Colonic mucosa (tissue), 4 donors: ENCODE measurements at regions not wholly inside any gene's neighbourhood (a gene's known extent, or its start where the extent isn't known, plus 50 kb on each side); places are given as distances from the start of the nearest gene placed in this dataset.

Experiments used
- DNase-seq: peaks from one replicate; pipeline ENCODE4 v3.0.0-alpha.2; 2020
- H3K27ac ChIP-seq: fragments of 200-600 bp; one replicate; pipeline ENCODE4 v1.8.0; 2021
- H3K27me3 ChIP-seq: fragments of 200-600 bp; one replicate; pipeline ENCODE4 v1.8.0; 2021
- H3K36me3 ChIP-seq: fragments of 200-600 bp; one replicate; pipeline ENCODE4 v1.8.0; 2021
- H3K4me1 ChIP-seq: fragments of 200-600 bp; one replicate; pipeline ENCODE4 v1.8.0; 2021; ENCODE audit warnings: mild to moderate bottlenecking
- H3K4me3 ChIP-seq: fragments of 200-600 bp; one replicate; pipeline ENCODE4 v1.8.0; 2021
- H3K9ac ChIP-seq, 2 donors: one replicate each; pipeline ENCODE4 v1.7.0; 2013; ENCODE audit warnings: control low read depth in 2 of 2, low read depth in 2 of 2, low read length in 2 of 2
- H3K9me3 ChIP-seq: fragments of 200-600 bp; one replicate; pipeline ENCODE4 v1.8.0; 2021
- intact Hi-C: fragments of 100-400 bp; cut with DNase I; formaldehyde crosslinking; loops from one replicate; pipeline ENCODE4 v1.14.1; 2022
- TF ChIP-seq, protein P1 (sequence below): fragments of 200-600 bp; IDR thresholded peaks from one replicate; pipeline ENCODE4 v1.8.0; 2022; ENCODE audit warnings: antibody characterized with exemption, mild to moderate bottlenecking
- donor health status: healthy.
- donor health status: DM: no; HTN: no; CAD: no.
- donor health status: DM: no; HTN: no; CAD: no.

- Histone ChIP-seq H3K4me1 (peaks cover 5% of the 10 kb centered on the region), H3K9ac (no peak overlapping the region), H3K9me3 (no peaks in the 10 kb centered on the region), H3K27ac (no peak overlapping the region), H3K4me3 (no peak overlapping the region), H3K36me3 (no peaks in the 10 kb centered on the region), H3K27me3 (no peaks in the 10 kb centered on the region)
- TF ChIP-seq, protein P1, sequence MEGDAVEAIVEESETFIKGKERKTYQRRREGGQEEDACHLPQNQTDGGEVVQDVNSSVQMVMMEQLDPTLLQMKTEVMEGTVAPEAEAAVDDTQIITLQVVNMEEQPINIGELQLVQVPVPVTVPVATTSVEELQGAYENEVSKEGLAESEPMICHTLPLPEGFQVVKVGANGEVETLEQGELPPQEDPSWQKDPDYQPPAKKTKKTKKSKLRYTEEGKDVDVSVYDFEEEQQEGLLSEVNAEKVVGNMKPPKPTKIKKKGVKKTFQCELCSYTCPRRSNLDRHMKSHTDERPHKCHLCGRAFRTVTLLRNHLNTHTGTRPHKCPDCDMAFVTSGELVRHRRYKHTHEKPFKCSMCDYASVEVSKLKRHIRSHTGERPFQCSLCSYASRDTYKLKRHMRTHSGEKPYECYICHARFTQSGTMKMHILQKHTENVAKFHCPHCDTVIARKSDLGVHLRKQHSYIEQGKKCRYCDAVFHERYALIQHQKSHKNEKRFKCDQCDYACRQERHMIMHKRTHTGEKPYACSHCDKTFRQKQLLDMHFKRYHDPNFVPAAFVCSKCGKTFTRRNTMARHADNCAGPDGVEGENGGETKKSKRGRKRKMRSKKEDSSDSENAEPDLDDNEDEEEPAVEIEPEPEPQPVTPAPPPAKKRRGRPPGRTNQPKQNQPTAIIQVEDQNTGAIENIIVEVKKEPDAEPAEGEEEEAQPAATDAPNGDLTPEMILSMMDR = no peak
- intact Hi-C loops = no loop called here
- no peak for DNase-seq
Measured at GRCh38 chr20:11216451-11217314, 542.9 kb upstream of the JAG1 start.

GRCh38 chr20:11217326-11218172 is 543.8 kb upstream of the JAG1 start:
- H3K9ac ChIP-seq = no peak overlapping the region
- H3K4me3 ChIP-seq = no peak overlapping the region
- no peaks in the 10 kb centered on the region for H3K36me3 ChIP-seq
- H3K27me3 ChIP-seq = no peaks in the 10 kb centered on the region
- H3K4me1 ChIP-seq = peaks cover 5% of the 10 kb centered on the region
- peak; percentile 23 for DNase-seq
- no peaks in the 10 kb centered on the region for H3K9me3 ChIP-seq
- intact Hi-C loops = no loop called here
- no peak overlapping the region for H3K27ac ChIP-seq
- TF ChIP-seq, protein P1 = no peak

DNA sequence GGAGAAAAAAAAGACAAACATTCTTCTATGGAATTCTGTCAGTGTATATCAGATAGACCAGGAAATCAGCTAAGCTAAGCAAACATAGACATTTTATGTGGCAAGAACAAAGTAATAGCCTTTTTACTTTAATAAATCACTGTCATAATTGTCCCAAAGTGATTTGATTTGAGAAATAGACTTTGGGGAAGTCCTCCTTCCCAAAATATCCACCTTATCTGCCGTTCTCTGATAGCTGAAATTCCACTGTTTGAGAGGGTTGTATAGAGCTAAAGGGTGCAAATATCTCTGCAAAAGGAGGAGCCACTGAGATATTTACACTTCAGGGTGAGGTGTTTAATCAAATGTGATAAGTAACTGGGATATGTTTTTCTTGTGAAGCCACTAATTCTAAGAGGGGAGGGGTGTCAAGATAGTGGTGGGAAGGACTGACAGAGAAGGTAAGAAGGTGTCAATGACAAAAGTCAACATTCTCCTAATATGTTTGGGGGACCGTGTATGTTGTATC is 544.4 kb upstream of the JAG1 start:
- Histone ChIP-seq H3K27me3 (no peaks in the 10 kb centered on the region), H3K36me3 (no peaks in the 10 kb centered on the region), H3K9ac (no peak overlapping the region), H3K27ac (no peak overlapping the region), H3K4me3 (no peak overlapping the region), H3K9me3 (no peaks in the 10 kb centered on the region), H3K4me1 (peaks cover 5% of the 10 kb centered on the region)
- intact Hi-C loops = no loop called here
- DNase-seq = no peak
- TF ChIP-seq, protein P1 = no peak

- Histone ChIP-seq H3K4me1 (peaks cover 5% of the 10 kb centered on the region), H3K36me3 (no peaks in the 10 kb centered on the region), H3K27me3 (no peaks in the 10 kb centered on the region), H3K27ac (no peak overlapping the region), H3K9ac (no peak overlapping the region), H3K4me3 (no peak overlapping the region), H3K9me3 (no peaks in the 10 kb centered on the region)
- TF ChIP-seq, protein P1 = no peak
- no peak for DNase-seq
- intact Hi-C loops = no loop called here
Measured at GRCh38 chr20:11219192-11219591, 545.4 kb upstream of the JAG1 start.

GRCh38 chr20:11221046-11221445 is 547.2 kb upstream of the JAG1 start:
- TF ChIP-seq, protein P1 = no peak
- no peaks in the 10 kb centered on the region for H3K27me3 ChIP-seq
- DNase-seq = no peak
- peaks cover 5% of the 10 kb centered on the region for H3K4me1 ChIP-seq
- H3K9me3 ChIP-seq = no peaks in the 10 kb centered on the region
- H3K9ac ChIP-seq = no peak overlapping the region
- no peaks in the 10 kb centered on the region for H3K36me3 ChIP-seq
- no peak overlapping the region for H3K27ac ChIP-seq
- no peak overlapping the region for H3K4me3 ChIP-seq
- intact Hi-C loops = no loop called here
